ENCODE measurements at regions not wholly inside any gene's neighbourhood (a gene's known extent, or its start where the extent isn't known, plus 50 kb on each side); places are given as distances from the start of the nearest gene placed in this dataset.
"Not testable (repeated sequence)": the region's sequence is repeated elsewhere in the genome, so short reads cannot be mapped to it uniquely, and the experiment has no call there.

DNA sequence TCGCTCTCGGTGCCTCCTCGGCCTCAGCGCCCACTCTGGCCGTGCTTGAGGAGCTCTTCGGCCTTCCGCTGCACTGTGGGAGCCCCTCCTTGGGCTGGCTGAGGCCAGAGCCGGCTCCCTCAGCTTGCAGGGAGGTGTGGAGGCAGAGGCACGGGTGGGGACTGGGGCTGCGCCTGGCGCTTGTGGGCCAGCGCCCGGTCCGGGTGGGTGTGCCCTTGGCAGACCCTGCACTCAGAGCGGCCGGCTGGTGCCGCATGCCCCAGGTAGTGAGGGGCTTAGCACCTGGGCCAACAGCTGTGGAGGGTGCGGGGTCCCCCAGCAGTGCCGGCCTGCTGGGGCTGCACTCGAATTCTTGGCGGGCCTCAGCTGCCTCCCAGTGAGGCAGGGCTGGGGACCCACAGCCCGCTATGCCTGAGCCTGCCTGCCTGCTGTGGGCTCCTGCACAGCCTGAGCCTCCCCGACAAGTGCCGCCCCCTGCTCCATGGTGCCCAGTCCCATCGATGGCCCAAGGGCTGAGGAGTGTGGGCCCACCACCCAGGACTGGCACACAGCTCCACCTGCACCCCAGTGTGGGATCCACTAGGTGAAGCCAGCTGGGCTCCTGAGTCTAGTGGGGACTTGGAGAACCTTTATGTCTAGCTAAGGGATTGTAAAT, 2085.2 kb upstream of the ACO1 start:
- DNase-seq, result no peak

DNA sequence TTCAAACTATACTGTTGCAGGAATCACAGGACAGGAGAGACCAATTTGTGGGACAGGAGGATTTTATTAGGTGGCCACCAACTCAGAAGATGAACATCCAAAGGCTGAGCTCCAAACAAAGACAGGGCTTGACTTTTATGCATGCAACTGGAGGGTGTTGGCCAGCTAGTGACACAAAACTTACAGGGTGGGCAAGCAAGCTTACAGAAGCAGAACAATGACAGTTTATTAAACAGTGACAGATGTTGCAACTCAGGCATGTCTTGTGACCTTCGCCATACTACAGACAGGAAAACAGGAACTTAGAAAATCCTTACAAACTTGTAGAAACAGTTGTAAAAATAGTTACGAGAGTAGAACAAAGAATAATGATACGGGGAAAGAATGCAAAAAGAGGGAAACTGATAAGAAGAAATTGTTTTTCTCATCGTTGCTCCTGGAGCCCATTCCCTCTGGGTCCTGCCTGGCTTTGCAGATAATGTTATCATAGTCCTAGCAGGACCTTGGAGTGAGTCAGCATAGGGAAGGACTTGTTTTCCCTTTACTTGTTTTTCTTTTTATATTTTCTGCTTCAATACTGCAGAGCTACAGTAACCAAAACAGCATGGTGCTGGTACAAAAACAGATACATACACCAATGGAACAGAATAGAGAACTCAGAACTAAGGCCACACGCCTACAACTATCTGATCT, 2083.0 kb upstream of the ACO1 start:
- peak; percentile 12 for DNase-seq

DNA sequence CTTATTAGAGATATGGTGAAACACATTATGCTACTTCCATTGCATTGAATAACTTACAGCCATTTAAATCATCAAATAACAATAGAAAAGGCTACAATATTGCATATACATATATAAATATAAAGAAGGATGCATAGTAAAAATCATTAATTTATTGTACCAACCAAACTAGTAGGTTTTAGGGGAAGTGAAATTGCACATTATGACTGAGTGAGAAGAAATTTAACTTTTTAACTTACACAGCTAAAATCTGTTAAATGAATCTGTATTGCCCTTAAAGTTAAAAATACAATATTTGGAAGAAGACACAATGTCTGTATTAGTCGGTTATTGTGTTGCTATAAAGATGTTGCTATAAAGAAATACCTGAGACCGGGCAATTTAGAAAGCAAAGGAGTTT, 2073.7 kb upstream of the ACO1 start:
- no peak for DNase-seq

DNA sequence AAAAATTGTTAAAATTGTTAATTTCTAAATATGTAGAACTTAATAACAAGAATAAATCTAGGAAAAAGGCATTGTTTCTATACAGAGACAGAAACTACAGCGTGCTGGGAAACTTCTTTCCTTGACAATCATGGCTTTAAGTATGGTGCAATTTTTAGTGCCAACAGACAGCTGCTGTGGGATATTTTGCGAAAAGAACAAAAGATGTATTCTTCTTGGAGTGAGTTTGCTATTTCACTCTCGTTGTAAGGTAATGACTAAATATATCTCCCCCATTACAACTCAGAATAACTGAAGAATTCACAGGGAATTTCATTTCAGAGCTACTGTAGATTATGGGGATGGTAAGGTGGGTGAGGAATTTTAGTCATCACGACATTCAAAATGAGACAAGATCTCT, 2055.0 kb upstream of the ACO1 start:
- no peak for DNase-seq

DNA sequence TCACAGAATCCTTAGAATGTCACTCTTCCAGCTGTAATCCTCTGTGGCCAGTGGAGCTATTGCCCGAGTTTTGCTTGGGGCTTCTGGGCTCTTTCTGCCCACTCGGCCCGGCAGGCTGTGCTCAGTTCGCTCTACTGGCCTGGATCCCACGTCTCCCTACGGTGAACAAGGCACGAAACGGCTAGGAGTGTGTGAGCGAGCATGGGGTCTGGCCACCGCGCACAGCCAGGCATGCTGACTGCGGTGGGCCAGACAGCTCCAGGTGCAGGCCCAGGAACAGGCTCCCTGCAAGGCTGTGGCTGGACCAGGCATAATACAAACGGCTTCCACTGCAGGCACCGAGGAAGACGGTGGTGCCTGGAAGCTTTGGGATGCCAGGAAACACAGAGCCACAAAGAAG, 2035.5 kb upstream of the ACO1 start:
- no peak for DNase-seq

DNA sequence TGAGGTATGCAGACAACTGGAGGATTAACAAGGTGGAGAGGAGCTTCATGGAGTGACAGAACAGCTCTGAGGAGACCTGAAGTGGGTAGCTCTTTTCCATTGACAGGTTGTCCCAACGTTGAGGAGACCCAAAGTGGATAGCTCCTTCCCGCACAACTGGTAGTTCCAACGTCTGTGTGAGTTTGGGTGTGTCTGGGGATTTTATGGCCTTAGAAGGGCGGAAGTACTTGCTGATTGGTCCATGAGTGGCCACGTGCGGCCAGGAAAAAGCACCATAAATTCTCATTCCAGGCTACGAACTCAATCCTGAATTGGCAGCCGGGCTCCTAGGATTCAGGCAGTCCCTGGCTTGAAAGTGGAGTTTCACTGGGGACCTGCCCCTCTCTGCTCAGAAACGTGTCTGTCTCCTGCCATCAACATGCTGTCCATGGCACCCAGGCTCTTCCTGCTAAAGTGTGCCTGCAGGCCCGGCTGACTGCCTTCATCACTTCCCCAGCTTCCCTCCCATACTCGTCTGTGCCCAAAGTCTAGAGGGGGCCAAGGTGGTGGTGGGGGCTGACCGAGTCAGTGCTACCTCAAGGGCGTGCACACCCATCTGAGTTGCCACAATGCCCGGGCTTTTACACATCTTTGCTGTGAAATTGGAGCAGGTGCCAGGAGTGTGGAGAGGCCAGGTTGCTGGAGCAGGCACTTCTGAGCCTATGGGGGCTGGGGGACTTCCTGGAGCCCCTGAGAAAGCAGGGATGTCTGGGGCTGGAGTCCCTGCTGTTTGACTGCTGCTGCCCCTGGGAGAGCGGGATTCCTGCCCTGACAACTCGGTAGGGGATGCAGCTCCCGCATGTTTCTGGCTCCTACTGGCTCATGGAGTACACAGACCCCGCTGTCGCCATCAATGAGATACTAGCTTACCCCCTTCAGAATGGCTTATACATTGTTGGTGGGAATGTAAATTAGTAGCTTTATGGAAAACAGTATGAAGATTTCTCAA, 2034.6 kb upstream of the ACO1 start:
- DNase-seq, result no peak

DNA sequence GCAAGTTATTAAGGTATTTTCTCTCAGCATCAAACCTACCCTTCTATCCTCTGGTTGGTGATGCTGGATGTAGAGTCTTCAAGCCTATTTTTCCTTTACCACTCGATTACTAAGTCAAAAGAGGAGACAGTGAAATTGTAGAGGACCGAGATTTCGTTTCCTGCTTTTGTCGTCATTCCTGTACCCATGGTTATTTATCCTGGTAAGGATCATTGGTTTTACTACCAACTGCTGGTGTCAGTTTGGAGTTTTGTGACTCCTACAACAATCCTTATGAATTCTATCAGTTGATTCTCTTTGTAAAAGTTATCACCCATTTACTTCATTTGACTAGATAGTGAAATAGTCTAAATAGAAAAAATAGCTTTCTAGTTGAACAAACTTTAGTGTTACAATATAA, 2028.2 kb upstream of the ACO1 start:
- no peak for DNase-seq

DNA sequence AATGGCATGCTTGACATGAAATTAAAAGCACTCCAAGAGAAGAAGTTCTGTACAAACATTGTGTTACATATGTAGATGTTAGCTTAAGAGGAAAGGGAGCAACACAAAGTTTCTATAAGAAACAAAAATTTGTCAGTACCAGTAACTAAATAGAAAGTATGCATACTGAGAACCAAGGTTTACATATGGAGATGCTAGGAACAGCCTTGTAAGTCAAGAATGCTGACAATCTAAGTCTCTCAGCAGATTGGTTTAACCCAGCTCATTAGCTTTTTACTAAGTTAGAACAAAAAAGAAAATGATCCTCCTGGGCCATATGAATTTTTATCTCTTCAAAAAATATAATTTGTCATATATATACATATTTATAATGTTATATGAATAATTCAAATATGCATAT, 2022.1 kb upstream of the ACO1 start:
- no peak for DNase-seq

DNA sequence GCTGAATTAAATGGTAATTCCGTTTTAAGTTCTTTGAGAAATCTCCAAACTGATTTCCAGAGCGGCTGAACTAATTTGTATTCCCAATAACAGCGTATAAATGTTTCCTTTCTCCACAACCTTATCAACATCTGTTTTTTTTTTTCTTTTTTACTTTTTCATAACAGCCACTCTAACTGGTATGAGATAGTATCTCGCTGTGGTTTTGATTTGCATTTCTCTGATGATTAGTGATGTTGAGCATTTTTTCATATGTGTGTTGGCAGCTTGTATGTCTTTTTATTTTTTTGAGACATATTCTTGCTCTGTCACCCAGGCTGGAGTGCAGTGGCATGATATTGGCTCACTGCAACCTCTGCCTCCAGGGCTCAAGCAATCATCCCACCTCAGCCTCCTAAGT, 2018.3 kb upstream of the ACO1 start:
- not testable (repeated sequence) for DNase-seq

DNA sequence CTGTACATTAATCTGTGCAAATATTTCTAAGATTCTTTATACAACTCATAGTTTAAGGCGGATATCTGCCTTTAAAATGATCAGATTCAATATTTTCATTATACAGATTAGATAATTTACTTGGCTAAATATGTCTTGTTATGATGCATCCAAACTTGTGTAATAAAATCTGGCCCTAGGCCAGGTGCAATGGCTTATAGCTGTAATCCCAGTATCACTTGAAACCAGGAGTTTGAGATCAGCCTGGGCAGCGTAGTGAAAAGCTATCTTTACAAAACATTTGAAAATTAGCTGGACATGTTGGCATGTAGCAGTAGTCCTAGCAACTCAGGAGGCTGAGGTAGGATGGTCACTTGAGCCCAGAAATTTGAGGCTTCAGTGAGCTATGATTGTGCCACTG, 2002.2 kb upstream of the ACO1 start:
- no peak for DNase-seq

DNA sequence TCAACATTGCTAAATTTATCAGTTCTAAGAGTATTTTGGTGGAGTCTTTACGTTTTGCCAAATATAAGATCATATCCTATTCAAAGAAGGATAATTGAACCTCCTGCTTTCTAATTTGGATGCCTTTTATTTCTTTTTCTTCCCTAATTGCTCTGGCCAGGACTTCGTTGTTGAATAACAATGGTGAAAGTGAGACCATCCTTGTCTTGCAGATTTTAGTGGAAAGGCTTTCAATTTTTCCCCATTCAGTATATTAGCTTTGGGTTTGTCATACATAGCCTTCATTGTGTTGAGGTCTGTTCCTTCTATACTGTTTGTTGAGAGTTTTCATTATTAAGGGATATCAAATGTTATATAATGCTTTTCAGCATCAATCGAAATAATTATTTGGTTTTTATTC, 1974.2 kb upstream of the ACO1 start:
- no peak for DNase-seq

DNA sequence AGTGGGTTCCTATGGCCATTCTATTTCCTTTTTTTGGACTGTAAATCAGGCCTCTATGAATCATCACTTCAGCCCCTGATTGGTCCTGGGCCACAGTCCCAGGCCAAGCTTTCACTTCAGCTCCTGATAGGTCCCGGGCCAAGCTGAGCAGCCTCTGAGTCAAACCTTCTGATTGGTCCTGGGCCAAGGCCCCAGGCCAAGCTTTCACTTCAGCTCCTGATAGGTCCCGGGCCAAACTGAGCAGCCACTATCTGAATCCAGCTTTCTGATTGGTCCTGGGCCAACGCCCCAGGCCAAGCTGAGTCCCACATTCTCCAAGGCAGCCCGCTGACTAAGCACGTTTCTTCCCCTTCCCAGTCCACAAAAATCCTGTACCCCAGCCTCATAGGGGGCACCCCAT, 1972.9 kb upstream of the ACO1 start:
- DNase-seq, result no peak

DNA sequence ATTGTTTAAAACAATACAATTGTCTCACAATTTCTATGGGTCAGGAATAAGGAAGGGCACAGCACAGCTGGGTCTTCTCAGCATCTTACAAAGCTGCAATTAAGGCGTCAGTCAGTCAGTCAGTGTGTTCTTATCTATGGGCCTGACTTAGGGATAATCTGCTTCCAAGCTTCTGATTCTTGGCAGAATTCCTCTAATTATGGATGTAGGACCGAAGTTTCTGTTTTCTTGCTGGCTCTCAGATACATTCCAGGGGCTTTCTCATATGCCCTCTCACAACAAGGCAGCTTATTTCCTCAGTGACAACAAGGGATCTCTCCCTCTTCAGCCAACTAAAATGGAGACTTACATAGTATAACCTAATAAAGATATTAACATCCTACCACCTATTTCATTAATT, 1925.3 kb upstream of the ACO1 start:
- DNase-seq, result no peak

DNA sequence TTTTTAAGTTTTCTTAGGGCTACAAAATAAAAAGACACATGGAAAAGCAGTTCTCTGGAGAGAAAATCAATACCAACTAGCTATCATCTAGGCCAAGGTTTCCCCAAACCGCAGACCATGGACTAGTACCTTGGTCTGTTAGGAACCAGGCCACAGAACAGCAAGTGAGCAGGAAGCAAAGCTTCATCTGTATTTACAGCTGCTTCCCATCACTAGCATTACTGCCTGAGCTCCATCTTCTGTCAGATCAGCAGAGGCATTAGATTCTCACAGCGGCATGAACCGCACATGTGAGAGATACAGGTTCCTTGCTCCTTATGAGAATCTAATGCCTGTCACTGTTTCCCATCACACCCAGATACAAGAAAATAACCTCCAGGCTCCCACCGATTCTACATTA, 1907.6 kb upstream of the ACO1 start:
- no peak for DNase-seq

DNA sequence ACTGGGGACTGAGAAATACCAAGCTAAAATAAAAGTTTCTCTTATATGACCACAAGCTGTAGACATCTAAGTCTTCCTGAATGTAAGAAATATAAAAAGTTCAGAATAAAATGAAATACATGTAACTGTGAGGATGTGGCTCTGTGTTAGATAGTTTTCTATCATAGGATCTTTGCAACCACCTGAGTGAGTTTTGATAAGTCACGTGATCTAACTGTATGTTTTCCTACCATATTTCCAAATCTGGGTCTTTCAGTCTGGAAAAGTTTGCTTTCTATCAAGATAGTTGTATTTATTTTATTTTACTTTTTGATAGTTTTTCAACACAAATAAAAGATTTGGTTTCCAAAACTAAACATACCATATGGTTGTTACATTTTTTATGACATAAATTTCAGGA, 1905.8 kb upstream of the ACO1 start:
- no peak for DNase-seq

DNA sequence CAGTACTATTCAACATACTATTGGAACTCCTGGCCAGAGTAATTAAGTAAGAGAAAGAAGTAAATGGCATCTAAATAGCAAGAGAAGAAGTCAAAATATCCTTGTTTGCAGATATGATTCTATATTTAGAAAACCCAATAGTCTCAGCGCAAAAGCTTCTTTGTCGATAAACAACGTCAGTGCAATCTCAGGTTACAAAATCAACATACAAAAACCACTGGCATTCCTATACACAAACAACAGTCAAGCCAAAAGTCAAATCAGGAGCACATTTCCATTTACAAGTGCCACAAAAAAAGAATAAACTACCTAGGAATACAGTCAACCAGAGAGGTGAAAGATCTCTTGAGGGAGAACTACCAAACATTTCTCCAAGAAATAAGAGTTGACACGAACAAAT, 1901.9 kb upstream of the ACO1 start:
- no peak for DNase-seq

DNA sequence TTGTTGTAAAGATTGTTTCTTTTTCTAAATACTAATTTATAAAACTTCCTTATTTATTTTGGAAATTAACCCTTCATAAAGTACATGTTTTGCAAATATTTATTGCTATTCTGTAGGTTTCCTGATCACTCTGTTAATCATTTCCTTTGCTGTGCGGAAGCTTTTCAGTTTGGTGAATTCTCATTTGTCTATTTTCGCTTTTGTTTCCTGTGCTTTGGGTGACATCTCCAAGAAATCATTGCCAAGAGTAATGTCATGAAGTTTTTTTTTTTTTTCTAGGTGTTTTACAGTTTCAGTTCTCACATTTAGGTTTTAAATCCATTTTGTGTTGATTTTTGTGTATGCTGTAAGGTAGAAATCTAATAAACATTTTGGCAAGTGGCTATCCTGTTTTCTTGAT, 1899.8 kb upstream of the ACO1 start:
- no peak for DNase-seq

DNA sequence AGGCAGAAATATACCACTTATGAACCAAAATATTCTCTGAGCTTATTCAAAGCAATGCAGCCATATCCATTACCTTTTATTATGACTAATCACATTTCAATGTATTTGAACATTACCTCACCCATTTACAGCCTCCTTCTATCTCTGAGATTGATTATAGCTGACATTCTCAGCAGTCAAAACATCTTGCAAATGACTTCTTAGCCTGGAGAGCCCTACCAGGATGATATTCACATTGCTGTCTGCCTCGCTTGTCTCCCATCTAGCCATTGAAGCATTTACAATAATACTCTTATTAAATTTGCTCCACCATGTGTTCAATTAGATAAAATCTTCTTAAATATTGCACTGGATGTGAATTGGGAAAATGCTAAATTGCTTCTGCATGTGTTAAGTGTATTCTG, 1879.9 kb upstream of the ACO1 start:
- DNase-seq, result no peak

DNA sequence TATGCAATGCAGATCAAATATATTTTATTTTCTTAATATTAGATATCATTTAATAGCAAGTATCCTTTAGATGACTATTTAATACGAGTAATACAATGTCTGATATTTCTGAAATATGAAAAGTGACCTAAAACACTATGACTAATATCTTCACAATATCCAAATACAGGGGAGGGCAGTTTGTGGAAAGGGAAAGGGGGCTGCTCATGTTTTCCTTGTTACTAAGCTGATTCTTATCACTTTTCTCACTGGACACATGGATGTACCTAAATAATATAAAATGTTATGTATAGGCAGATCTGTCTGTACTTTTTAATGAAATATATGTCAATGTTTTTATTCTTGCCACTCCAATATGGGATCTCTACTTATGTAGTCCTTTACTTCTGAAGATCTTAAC, 1879.1 kb upstream of the ACO1 start:
- DNase-seq, result no peak

DNA sequence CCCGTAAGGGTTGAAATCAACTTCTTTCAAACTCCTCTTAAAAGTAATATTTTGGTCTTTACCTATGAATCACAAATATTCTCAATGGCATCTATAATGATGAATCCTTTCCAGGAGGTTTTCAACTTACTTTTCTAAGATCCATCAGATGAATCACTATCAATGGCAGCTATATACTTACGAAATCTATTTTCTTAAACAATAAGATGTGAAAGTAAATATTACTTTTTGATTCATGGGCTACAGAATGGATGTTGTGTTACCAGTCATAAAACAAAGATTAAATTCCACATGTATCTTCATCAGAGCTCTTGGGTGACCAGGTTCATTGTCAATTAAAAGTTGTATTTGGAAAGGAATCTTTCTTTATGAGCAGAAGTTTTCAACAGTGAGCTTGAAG, 1877.7 kb upstream of the ACO1 start:
- DNase-seq, result no peak

DNA sequence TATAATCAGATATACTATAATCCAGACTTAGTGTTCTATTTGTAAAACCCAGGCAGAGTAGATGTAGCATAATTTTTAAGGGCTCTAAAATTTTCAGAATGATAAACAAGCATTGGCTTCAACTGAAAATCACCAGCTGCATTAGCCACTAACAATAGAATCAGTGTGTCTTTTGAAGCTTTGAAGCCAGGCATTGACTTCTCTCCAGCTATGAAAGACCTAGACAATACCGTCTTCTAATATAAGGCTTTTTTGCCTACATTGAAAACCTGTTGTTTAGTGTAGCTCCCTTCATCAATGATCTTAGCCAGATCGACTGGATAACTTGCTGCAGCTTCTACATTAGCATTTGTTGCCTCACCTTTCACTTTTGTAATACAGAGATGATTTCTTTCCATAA, 1877.3 kb upstream of the ACO1 start:
- no peak for DNase-seq

DNA sequence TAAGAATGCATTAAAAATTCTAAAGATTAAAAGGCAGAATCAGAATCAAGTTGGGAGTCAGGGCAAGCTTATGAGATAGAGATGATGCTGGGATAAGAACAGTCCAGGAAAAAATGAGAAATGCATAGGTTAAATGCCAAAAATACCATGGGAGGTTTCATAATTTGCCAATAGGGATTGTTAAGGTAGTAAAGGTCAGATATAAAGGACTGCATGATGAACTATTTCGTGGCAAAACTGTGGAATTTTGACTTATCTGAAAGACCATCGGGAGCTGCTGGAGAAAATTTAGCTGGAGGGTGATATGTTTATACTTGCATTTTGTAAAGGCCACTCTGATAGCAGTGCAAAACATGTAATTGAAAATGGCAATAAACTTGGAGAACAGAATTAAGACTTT, 1872.8 kb upstream of the ACO1 start:
- no peak for DNase-seq

DNA sequence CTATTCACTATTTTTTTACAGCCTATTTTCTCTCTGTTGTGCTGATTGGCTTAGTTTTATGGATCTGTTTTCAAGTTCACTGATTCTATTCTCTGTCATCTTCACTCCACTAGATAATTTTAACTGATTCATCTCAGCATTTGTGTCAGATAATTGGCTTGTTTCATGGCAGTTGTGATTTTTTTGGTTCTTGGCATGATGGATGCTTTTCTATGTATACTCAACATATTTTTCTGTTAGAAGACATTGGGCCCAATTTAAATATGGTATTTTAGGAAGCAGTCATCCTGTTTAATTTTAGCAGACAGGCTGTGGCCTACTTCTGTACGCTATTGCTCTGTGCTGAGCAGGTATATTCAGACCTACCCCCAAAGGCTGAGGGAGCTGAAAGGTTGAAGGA, 1865.3 kb upstream of the ACO1 start:
- no peak for DNase-seq

Measured in muscle of arm (tissue), 1 donor.